ENCODE measurements at regions not wholly inside any gene's neighbourhood (a gene's known extent, or its start where the extent isn't known, plus 50 kb on each side); places are given as distances from the start of the nearest gene placed in this dataset.

DNA sequence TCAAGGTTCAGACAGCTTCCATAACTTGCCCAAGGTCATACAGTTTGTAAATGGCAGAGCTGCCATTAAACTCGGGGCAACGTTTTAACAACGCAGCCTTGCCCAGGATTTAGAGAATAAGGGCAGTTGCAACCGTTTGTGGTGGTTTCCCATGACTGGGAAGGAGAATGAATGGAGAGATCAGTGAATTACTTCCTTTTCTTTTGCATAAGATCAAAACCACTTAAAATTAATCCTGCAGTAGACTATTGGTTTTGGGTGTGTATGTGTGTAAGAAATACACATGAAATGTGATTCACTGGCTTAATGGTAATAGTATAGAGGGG lies 179.1 kb upstream of the MIR17HG start:
- Histone ChIP-seq H3K9ac (ENCODE audit: insufficient read depth in 1 of 2, low read depth in 2 of 2, low read length in 2 of 2) (no peak overlapping the region), H3K27ac (ENCODE audit: extremely low read depth, low read depth, low read length) (no peak overlapping the region), H3K4me3 (no peak overlapping the region), H3K4me2 (ENCODE audit: insufficient read depth, low read length) (no peak overlapping the region), H3K79me2 (ENCODE audit: control insufficient read depth, insufficient read depth, low read length) (no peaks in the 10 kb centered on the region), H3K36me3 (ENCODE audit: control insufficient read depth, insufficient read depth, low read length) (no peaks in the 10 kb centered on the region), H3K9me1 (ENCODE audit: control insufficient read depth, insufficient read depth, low read length) (no peaks in the 10 kb centered on the region), H4K20me1 (replicated peaks; ENCODE audit: control insufficient read depth, insufficient read depth, low read length) (no peaks in the 10 kb centered on the region), H3K4me1 (replicated peaks in 1 of 2; ENCODE audit: control insufficient read depth in 2 of 2, insufficient read depth in 2 of 2, low read length in 2 of 2) (no peaks in the 10 kb centered on the region), H3K27me3 (ENCODE audit: control insufficient read depth in 2 of 2, insufficient read depth in 2 of 2, low read length in 2 of 2) (no peaks in the 10 kb centered on the region), H2AFZ (ENCODE audit: low read depth, low read length) (no peak overlapping the region), H3K9me3 (replicated peaks; ENCODE audit: control insufficient read depth, insufficient read depth, low read depth, low read length) (no peaks in the 10 kb centered on the region)
- ATAC-seq: no peak
- no peak for DNase-seq (ENCODE audit: extremely low read depth in 1 of 4, low spot score in 3 of 4)
- ChIA-PET POLR2A (no interaction called here), CTCF (ENCODE audit: low intra/inter-chr PET ratio) (no interaction called here)
- BruUV-seq (replicated peaks): no TSS peak
- TF ChIP-seq NFE2L1 (tag; IDR thresholded peaks at IDR 0.05; ENCODE audit: borderline replicate concordance, low read depth) (no peak), ZNF445 (CRISPR knock-in tag; IDR thresholded peaks at IDR 0.05; ENCODE audit: low read depth) (no peak), ILF3 (IDR thresholded peaks at IDR 0.05; ENCODE audit: borderline replicate concordance) (no peak), USF1 (CRISPR knock-in tag; IDR thresholded peaks at IDR 0.05) (no peak), U2AF2 (optimal IDR thresholded peaks at IDR 0.05; ENCODE audit: low read depth, low read length) (no peak), LARP7 (IDR thresholded peaks at IDR 0.05) (no peak), SRSF1 (IDR thresholded peaks at IDR 0.05; ENCODE audit: low read depth, low read length) (no peak), MYNN (IDR thresholded peaks at IDR 0.05) (no peak), MYNN (CRISPR knock-in tag; IDR thresholded peaks at IDR 0.05) (no peak), ZNF217 (CRISPR knock-in tag; IDR thresholded peaks at IDR 0.05) (no peak), POLR2AphosphoS2 (IDR thresholded peaks at IDR 0.05; ENCODE audit: low read length) (no peak)
- TF ChIP-seq, protein P1, sequence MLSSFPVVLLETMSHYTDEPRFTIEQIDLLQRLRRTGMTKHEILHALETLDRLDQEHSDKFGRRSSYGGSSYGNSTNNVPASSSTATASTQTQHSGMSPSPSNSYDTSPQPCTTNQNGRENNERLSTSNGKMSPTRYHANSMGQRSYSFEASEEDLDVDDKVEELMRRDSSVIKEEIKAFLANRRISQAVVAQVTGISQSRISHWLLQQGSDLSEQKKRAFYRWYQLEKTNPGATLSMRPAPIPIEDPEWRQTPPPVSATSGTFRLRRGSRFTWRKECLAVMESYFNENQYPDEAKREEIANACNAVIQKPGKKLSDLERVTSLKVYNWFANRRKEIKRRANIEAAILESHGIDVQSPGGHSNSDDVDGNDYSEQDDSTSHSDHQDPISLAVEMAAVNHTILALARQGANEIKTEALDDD (IDR thresholded peaks at IDR 0.05): no peak
- 1% methylated on average over 4 of the region's 4 CpGs for WGBS (ENCODE audit: insufficient coverage, low coverage, missing lambda C conversion rate)
- in situ Hi-C loops (cut with MboI): no loop called here
- intact Hi-C loops (cut with micrococcal nuclease): loop anchor here (5.0 kb wide), 1 partner anchor 49 kb away; no protein-coding TSS in a partner anchor
- FAIRE-seq: no peak

All from K562 (cell line).